GM19397 (cell line): ENCODE measurements at regions not wholly inside any gene's neighbourhood (a gene's known extent, or its start where the extent isn't known, plus 50 kb on each side); places are given as distances from the start of the nearest gene placed in this dataset.
"Not testable (repeated sequence)": the region's sequence is repeated elsewhere in the genome, so short reads cannot be mapped to it uniquely, and the experiment has no call there.

Experiments
- ATAC-seq: cut with Tn5 transposase; IDR thresholded peaks from one replicate; pipeline ENCODE4 v1.9.1; 2021; ENCODE audit warnings: mild to moderate bottlenecking, moderate library complexity; ENCODE audit not compliant: unreplicated experiment

- ATAC-seq: no peak
Observed at GRCh38 chr2:167844714-167845530, 402.5 kb downstream of the STK39 start.

GRCh38 chr2:167843657-167844056 lies 403.7 kb downstream of the STK39 start:
- no peak for ATAC-seq

- ATAC-seq: no peak
Observed at GRCh38 chr2:167843217-167843616, 404.2 kb downstream of the STK39 start.

- no peak for ATAC-seq
Observed at GRCh38 chr2:167842047-167842446, 405.3 kb downstream of the STK39 start.

GRCh38 chr2:167835290-167835689 lies 412.1 kb downstream of the STK39 start:
- ATAC-seq: not testable (repeated sequence)

GRCh38 chr2:167834707-167835106 lies 412.7 kb downstream of the STK39 start:
- no peak for ATAC-seq

GRCh38 chr2:167833294-167833693 lies 414.1 kb downstream of the STK39 start:
- ATAC-seq: no peak

GRCh38 chr2:167832868-167833287 lies 414.5 kb downstream of the STK39 start:
- no peak for ATAC-seq

- no peak for ATAC-seq
Observed at GRCh38 chr2:167827352-167828097, 419.9 kb downstream of the STK39 start.

GRCh38 chr2:167826906-167827305 lies 420.5 kb downstream of the STK39 start:
- ATAC-seq: no peak

- no peak for ATAC-seq
Observed at GRCh38 chr2:167825664-167826063, 421.7 kb downstream of the STK39 start.

GRCh38 chr2:167822690-167823465 lies 424.5 kb downstream of the STK39 start:
- no peak for ATAC-seq

GRCh38 chr2:167820488-167820887 lies 426.9 kb downstream of the STK39 start:
- ATAC-seq: no peak

- ATAC-seq: no peak
Observed at GRCh38 chr2:167818521-167818920, 428.9 kb downstream of the STK39 start.

- ATAC-seq: no peak
Observed at GRCh38 chr2:167817908-167818307, 429.5 kb downstream of the STK39 start.

GRCh38 chr2:167817422-167817821 lies 430.0 kb downstream of the STK39 start:
- no peak for ATAC-seq

- no peak for ATAC-seq
Observed at GRCh38 chr2:167816874-167817290, 430.5 kb downstream of the STK39 start.

- peak; percentile 85 for ATAC-seq
Observed at GRCh38 chr2:167814881-167815718, 432.3 kb downstream of the STK39 start.

GRCh38 chr2:167814482-167814880 lies 432.9 kb downstream of the STK39 start:
- ATAC-seq: not testable (repeated sequence)

GRCh38 chr2:167809799-167810198 lies 437.6 kb downstream of the STK39 start:
- not testable (repeated sequence) for ATAC-seq
